ENCODE measurements at regions not wholly inside any gene's neighbourhood (a gene's known extent, or its start where the extent isn't known, plus 50 kb on each side); places are given as distances from the start of the nearest gene placed in this dataset.

- DNase-seq (ENCODE audit: low read depth, low spot score) = no peak
- TF ChIP-seq CTCF (IDR thresholded peaks at IDR 0.05; ENCODE audit: low read depth, low read length) = no peak
- H3K27ac ChIP-seq (ENCODE audit: low read depth, low read length) = no peak overlapping the region
- POLR2A ChIA-PET = no interaction called here
- no peak overlapping the region for H3K4me3 ChIP-seq (ENCODE audit: low read depth, low read length)
- H3K27me3 ChIP-seq (ENCODE audit: control insufficient read depth, insufficient read depth, low read length) = no peaks in the 10 kb centered on the region
- CTCF ChIA-PET = no interaction called here
- peaks cover 9% of the 10 kb centered on the region for H3K9me3 ChIP-seq (ENCODE audit: control insufficient read depth, insufficient read depth, low read length)
Observed at GRCh38 chr16:48887646-48888210, 277.7 kb upstream of the N4BP1 start.

DNA sequence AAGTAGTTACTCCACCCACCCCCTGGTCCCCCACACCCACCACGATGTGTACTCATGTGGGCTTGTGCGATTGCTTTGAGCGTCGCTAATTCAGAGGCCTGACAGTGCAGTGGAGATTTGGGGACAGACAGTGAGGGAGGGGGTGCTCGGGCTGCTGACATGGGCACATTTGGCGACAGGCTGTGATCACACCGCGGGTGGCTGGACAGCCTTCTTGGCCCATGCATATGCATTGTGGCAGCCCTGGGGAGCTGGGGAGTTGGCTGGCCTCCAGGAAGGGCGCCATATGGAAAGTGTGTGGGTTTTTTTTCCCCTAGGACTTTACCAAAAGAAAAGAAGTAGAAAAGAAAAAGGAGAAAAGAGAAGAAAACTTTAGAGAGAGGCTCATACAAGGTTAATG lies 275.5 kb upstream of the N4BP1 start:
- DNase-seq (ENCODE audit: low read depth, low spot score) = no peak
- H3K9me3 ChIP-seq (ENCODE audit: control insufficient read depth, insufficient read depth, low read length) = peaks cover 13% of the 10 kb centered on the region
- H3K27ac ChIP-seq (ENCODE audit: low read depth, low read length) = no peak overlapping the region
- H3K4me3 ChIP-seq (ENCODE audit: low read depth, low read length) = no peak overlapping the region
- CTCF ChIA-PET = no interaction called here
- no peak for TF ChIP-seq CTCF (IDR thresholded peaks at IDR 0.05; ENCODE audit: low read depth, low read length)
- H3K27me3 ChIP-seq (ENCODE audit: control insufficient read depth, insufficient read depth, low read length) = no peaks in the 10 kb centered on the region
- POLR2A ChIA-PET = no interaction called here

DNA sequence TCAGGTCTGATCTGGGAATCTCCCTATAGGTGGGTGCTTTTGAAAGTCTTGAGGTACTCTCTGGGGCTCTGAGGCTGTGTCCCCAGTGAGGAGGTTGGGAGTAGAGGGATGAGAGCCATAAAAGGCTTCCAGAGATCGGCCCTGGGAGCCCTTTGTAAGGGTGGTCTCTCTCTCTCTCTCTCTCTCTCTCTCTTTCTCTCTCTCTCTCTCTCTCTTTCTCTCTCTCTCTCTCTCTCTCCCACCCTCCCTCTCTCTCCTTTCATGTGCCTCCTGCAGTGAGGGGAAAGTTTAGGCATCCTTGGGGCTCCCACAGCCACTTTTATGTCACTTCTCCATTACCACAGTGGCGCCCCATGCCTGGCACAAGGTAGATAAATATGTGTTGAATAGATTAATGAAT lies 271.3 kb upstream of the N4BP1 start:
- H3K27ac ChIP-seq (ENCODE audit: low read depth, low read length) = no peak overlapping the region
- TF ChIP-seq CTCF (IDR thresholded peaks at IDR 0.05; ENCODE audit: low read depth, low read length) = no peak
- ChIA-PET CTCF (no interaction called here), POLR2A (no interaction called here)
- no peak for DNase-seq (ENCODE audit: low read depth, low spot score)
- H3K27me3 ChIP-seq (ENCODE audit: control insufficient read depth, insufficient read depth, low read length) = no peaks in the 10 kb centered on the region
- H3K9me3 ChIP-seq (ENCODE audit: control insufficient read depth, insufficient read depth, low read length) = peaks cover 16% of the 10 kb centered on the region
- H3K4me3 ChIP-seq (ENCODE audit: low read depth, low read length) = no peak overlapping the region

GRCh38 chr16:48879223-48880122 lies 269.5 kb upstream of the N4BP1 start:
- Histone ChIP-seq H3K27me3 (ENCODE audit: control insufficient read depth, insufficient read depth, low read length) (no peaks in the 10 kb centered on the region), H3K4me3 (ENCODE audit: low read depth, low read length) (no peak overlapping the region), H3K9me3 (ENCODE audit: control insufficient read depth, insufficient read depth, low read length) (peaks cover 14% of the 10 kb centered on the region), H3K27ac (ENCODE audit: low read depth, low read length) (no peak overlapping the region)
- ChIA-PET POLR2A (no interaction called here), CTCF (no interaction called here)
- no peak for DNase-seq (ENCODE audit: low read depth, low spot score)
- no peak for TF ChIP-seq CTCF (IDR thresholded peaks at IDR 0.05; ENCODE audit: low read depth, low read length)

GRCh38 chr16:48877946-48878345 lies 268.0 kb upstream of the N4BP1 start:
- Histone ChIP-seq H3K27me3 (ENCODE audit: control insufficient read depth, insufficient read depth, low read length) (no peaks in the 10 kb centered on the region), H3K4me3 (ENCODE audit: low read depth, low read length) (no peak overlapping the region), H3K9me3 (ENCODE audit: control insufficient read depth, insufficient read depth, low read length) (peaks cover 14% of the 10 kb centered on the region), H3K27ac (ENCODE audit: low read depth, low read length) (no peak overlapping the region)
- no peak for TF ChIP-seq CTCF (IDR thresholded peaks at IDR 0.05; ENCODE audit: low read depth, low read length)
- no peak for DNase-seq (ENCODE audit: low read depth, low spot score)
- CTCF ChIA-PET = no interaction called here
- POLR2A ChIA-PET = no interaction called here
